HepG2 (cell line): ENCODE measurements at regions not wholly inside any gene's neighbourhood (a gene's known extent, or its start where the extent isn't known, plus 50 kb on each side); places are given as distances from the start of the nearest gene placed in this dataset.

Experiments used
- ATAC-seq: fragments of 200-7000 bp; cut with Tn5 transposase; 3 replicates; pipeline ENCODE4 v1.9.1; 2020; ENCODE audit warnings: mild to moderate bottlenecking, moderate library complexity
- BruUV-seq: library from RNA; stranded (reverse); fragments of 400-500 nt; replicated peaks from 2 replicates; lab custom pipeline; 2021; lab: Mats Ljungman, UMichigan
- CTCF ChIA-PET: fragments of 300-600 bp; formaldehyde crosslinking; extraction: SDS; loops from one replicate; lab custom pipeline; 2021; ENCODE audit warnings: low total read pairs, inconsistent platforms, low intra/inter-chr PET ratio; lab: Yijun Ruan, JAX
- POLR2A ChIA-PET: fragments of 350-600 bp; sonication (Branson Sonifier 250); formaldehyde crosslinking; loops from one replicate; lab custom pipeline; 2020; ENCODE audit warnings: antibody characterized with exemption, inconsistent platforms; lab: Yijun Ruan, JAX
- DNase-seq: peaks from one replicate; pipeline ENCODE4 v3.0.0-alpha.2; 2015; ENCODE audit warnings: low spot score
- FAIRE-seq: peaks from 3 replicates; lab custom pipeline; 2011; peaks lifted over from hg19 to GRCh38; lab: Jason Lieb, UNC
- H2AFZ ChIP-seq: one replicate; pipeline ENCODE4 v1.6.1; 2011; ENCODE audit warnings: low read length, inconsistent platforms
- H3K27ac ChIP-seq: fragments of 300-600 bp; 3 replicates; pipeline ENCODE4 v1.8.0; 2011; ENCODE audit warnings: mixed run types, mild to moderate bottlenecking, mixed read lengths, low read length, inconsistent platforms; ENCODE audit not compliant: insufficient read depth; ENCODE audit errors: extremely low read length
- H3K27me3 ChIP-seq, 2 experiments: fragments of 200-600 bp in 1 of 2; 2 replicates in 1 of 2; 3 replicates in 1 of 2; pipeline versions ENCODE4 v1.6.0 to v1.8.0; 2011; ENCODE audit warnings: low read length in 2 of 2, mild to moderate bottlenecking in 2 of 2, moderate library complexity in 2 of 2, inconsistent platforms in 1 of 2; ENCODE audit not compliant: insufficient read depth in 2 of 2, control insufficient read depth in 1 of 2
- H3K36me3 ChIP-seq, 2 experiments: fragments of 200-600 bp in 1 of 2; replicated peaks in 1 of 2; 2 replicates in 1 of 2; 3 replicates in 1 of 2; pipeline versions ENCODE4 v1.5.1 to v1.8.0; 2011; ENCODE audit warnings: low read length in 2 of 2, inconsistent platforms in 1 of 2; ENCODE audit not compliant: insufficient read depth in 2 of 2, control insufficient read depth in 1 of 2
- H3K4me1 ChIP-seq: 2 replicates; pipeline ENCODE4 v1.5.1; 2012; ENCODE audit warnings: low read length, inconsistent platforms; ENCODE audit not compliant: insufficient read depth
- H3K4me2 ChIP-seq: 2 replicates; pipeline ENCODE4 v1.6.0; 2011; ENCODE audit warnings: low read depth, low read length, inconsistent platforms
- H3K4me3 ChIP-seq, 3 experiments: fragments of 200-600 bp in 1 of 3; sonication (generic), shearing (Covaris generic) in 1 of 3; replicated peaks in 1 of 3; 2 replicates each; pipeline ENCODE4 v1.5.1; 2011 to 2016; ENCODE audit warnings: low read length in 3 of 3, inconsistent platforms in 2 of 3, low read depth in 2 of 3, mild to moderate bottlenecking in 2 of 3, control low read depth in 1 of 3, mixed read lengths in 1 of 3; ENCODE audit not compliant: insufficient read depth in 1 of 3
- H3K79me2 ChIP-seq: one replicate; pipeline ENCODE4 v1.6.1; 2011; ENCODE audit warnings: low read length, inconsistent platforms; ENCODE audit not compliant: insufficient read depth
- H3K9ac ChIP-seq: 2 replicates; pipeline ENCODE4 v1.6.0; 2011; ENCODE audit warnings: mild to moderate bottlenecking, low read depth, low read length, inconsistent platforms; ENCODE audit not compliant: insufficient read depth
- H3K9me3 ChIP-seq: 2 replicates; pipeline ENCODE4 v1.5.1; 2012; ENCODE audit warnings: mild to moderate bottlenecking, low read length
- H4K20me1 ChIP-seq: 2 replicates; pipeline ENCODE4 v1.6.0; 2011; ENCODE audit warnings: inconsistent platforms, mild to moderate bottlenecking, low read length, moderate library complexity; ENCODE audit not compliant: insufficient read depth
- FIP1L1 ChIP-seq: fragments of 200-400 bp; formaldehyde crosslinking; IDR thresholded peaks from 2 replicates; pipeline ENCODE4 v1.6.1; 2018; ENCODE audit warnings: low read depth, mild to moderate bottlenecking, low read length, moderate library complexity, borderline replicate concordance; ENCODE audit not compliant: insufficient read depth
- FOXK2 ChIP-seq: fragments of 450-650 bp; IDR thresholded peaks from 2 replicates; pipeline ENCODE4 v1.6.1; 2016
- HES4 ChIP-seq: sonication (generic); formaldehyde crosslinking; IDR thresholded peaks from 2 replicates; pipeline ENCODE4 v1.9.0; 2021; ENCODE audit warnings: mild to moderate bottlenecking, missing genetic modification reagents, borderline replicate concordance
- HOXA5 ChIP-seq: sonication (generic); formaldehyde crosslinking; IDR thresholded peaks from 2 replicates; pipeline ENCODE4 v1.4.0; 2020; ENCODE audit warnings: missing genetic modification reagents
- MTF2 ChIP-seq: sonication (generic); formaldehyde crosslinking; IDR thresholded peaks from 2 replicates; pipeline ENCODE4 v1.5.0; 2020; ENCODE audit warnings: missing genetic modification reagents, borderline replicate concordance
- PHB2 ChIP-seq: fragments of 450-650 bp; IDR thresholded peaks from 2 replicates; pipeline ENCODE4 v1.6.1; 2018; ENCODE audit not compliant: partially characterized antibody
- SP140L ChIP-seq: sonication (generic); formaldehyde crosslinking; IDR thresholded peaks from 2 replicates; pipeline ENCODE4 v1.4.0; 2020; ENCODE audit warnings: missing genetic modification reagents, borderline replicate concordance
- TCF7 ChIP-seq: sonication (generic); IDR thresholded peaks from 2 replicates; pipeline ENCODE4 v1.6.1; 2016; ENCODE audit warnings: antibody characterized with exemption, low read depth
- TCF7L2 ChIP-seq: IDR thresholded peaks from 2 replicates; pipeline ENCODE4 v1.6.1; 2011; ENCODE audit warnings: mild to moderate bottlenecking, low read depth, low read length, moderate library complexity
- ZNF230 ChIP-seq: sonication (generic); formaldehyde crosslinking; IDR thresholded peaks from 2 replicates; pipeline ENCODE4 v1.4.0; 2020; ENCODE audit warnings: mild to moderate bottlenecking, missing genetic modification reagents
- ZNF841 ChIP-seq: sonication (generic); formaldehyde crosslinking; IDR thresholded peaks from 2 replicates; pipeline ENCODE4 v1.8.1; 2023; ENCODE audit warnings: missing genetic modification reagents, borderline replicate concordance
- WGBS: methylation state at CpG from one replicate; pipeline ENCODE4 v1.1.6; 2017; ENCODE audit warnings: low lambda C conversion rate; 5-methylcytosine and 5-hydroxymethylcytosine counted together
- in situ Hi-C: cut with HindIII; loops from 2 replicates; pipeline ENCODE4 v1.10.0; 2017; ENCODE audit warnings: low pct_unique_long_range_greater_than_20kb; ENCODE audit not compliant: extremely low pct_ligation_motif_present
- intact Hi-C: fragments of 100-400 bp; cut with micrococcal nuclease; formaldehyde crosslinking; loops from one replicate; pipeline ENCODE4 v1.10.0; 2022; ENCODE audit not compliant: unreplicated experiment

- TF ChIP-seq ZNF230, result no peak
- no peak for TF ChIP-seq TCF7L2
- TF ChIP-seq ZNF841, result no peak
- no peak for TF ChIP-seq PHB2
- Histone ChIP-seq H4K20me1 (no peaks in the 10 kb centered on the region), H3K4me2 (no peak overlapping the region), H3K27me3 (no peaks in the 10 kb centered on the region; a peak in 1 of 5 replicates), H3K27ac (no peak overlapping the region), H3K79me2 (no peaks in the 10 kb centered on the region), H3K9me3 (no peaks in the 10 kb centered on the region), H2AFZ (no peak overlapping the region), H3K4me3 (no peak overlapping the region), H3K9ac (no peak overlapping the region), H3K4me1 (peaks cover 9% of the 10 kb centered on the region; the same call in 1 of the 2 replicates), H3K36me3 (no peaks in the 10 kb centered on the region)
- BruUV-seq, result no TSS peak
- ATAC-seq, result no peak
- in situ Hi-C loops, result no loop called here
- ChIA-PET POLR2A (no interaction called here), CTCF (no interaction called here)
- DNase-seq, result no peak
- intact Hi-C loops, result no loop called here
- no peak for FAIRE-seq
Measured at GRCh38 chr3:40992023-40992422, 207.3 kb upstream of the CTNNB1 start.

- Histone ChIP-seq H3K79me2 (no peaks in the 10 kb centered on the region), H3K4me2 (no peak overlapping the region), H3K9ac (no peak overlapping the region), H3K4me3 (no peak overlapping the region), H3K4me1 (peaks cover 4% of the 10 kb centered on the region; the same call in 1 of the 2 replicates), H3K27ac (no peak overlapping the region), H3K36me3 (no peaks in the 10 kb centered on the region), H3K9me3 (no peaks in the 10 kb centered on the region), H2AFZ (no peak overlapping the region), H4K20me1 (no peaks in the 10 kb centered on the region), H3K27me3 (peaks cover 0 to 14% of the 10 kb centered on the region in 2 experiments; a peak in 3 of 5 replicates)
- intact Hi-C loops, result no loop called here
- no TSS peak for BruUV-seq
- no peak for ATAC-seq
- ChIA-PET POLR2A (no interaction called here), CTCF (no interaction called here)
- no peak for FAIRE-seq
- 3% methylated on average over 1 of the region's 1 CpG for WGBS
- no peak for DNase-seq
- no peak for TF ChIP-seq FOXK2
- TF ChIP-seq TCF7, result no peak
- no peak for TF ChIP-seq MTF2 (CRISPR knock-in tag)
- no peak for TF ChIP-seq SP140L (CRISPR knock-in tag)
- TF ChIP-seq HOXA5, result no peak
- TF ChIP-seq HES4 (CRISPR knock-in tag), result no peak
- no peak for TF ChIP-seq FIP1L1
- in situ Hi-C loops, result no loop called here
Measured at GRCh38 chr3:40994611-40995010, 204.7 kb upstream of the CTNNB1 start.
